B cell (primary cell): ENCODE measurements at regions not wholly inside any gene's neighbourhood (a gene's known extent, or its start where the extent isn't known, plus 50 kb on each side); places are given as distances from the start of the nearest gene placed in this dataset.

Experiments
- ATAC-seq: fragments of 200-7000 bp; cut with Tn5 transposase; one replicate; pipeline ENCODE4 v1.10.0; 2021; ENCODE audit warnings: low read depth, mild to moderate bottlenecking, moderate number of reproducible peaks, moderate library complexity
- CTCF ChIA-PET: fragments of 350-600 bp; sonication (Branson Sonifier 250); formaldehyde crosslinking; loops from one replicate; lab custom pipeline; 2021; ENCODE audit warnings: antibody characterized with exemption, inconsistent platforms; lab: Charles Lee
- POLR2A ChIA-PET: fragments of 350-600 bp; sonication (Branson Sonifier 250); formaldehyde crosslinking; loops from one replicate; lab custom pipeline; 2021; ENCODE audit warnings: antibody characterized with exemption; lab: Charles Lee
- DNase-seq: peaks from one replicate; pipeline ENCODE4 v3.0.0; 2013
- H2AFZ ChIP-seq: 2 replicates; pipeline ENCODE4 v1.6.1; 2012; ENCODE audit warnings: mild to moderate bottlenecking, low read depth, low read length; ENCODE audit not compliant: insufficient read depth, poor library complexity, severe bottlenecking
- H3K27ac ChIP-seq, 2 donors: 1 replicate in 1 of 2; 2 replicates in 1 of 2; pipeline ENCODE4 v1.5.1; 2012 to 2013; ENCODE audit warnings: low read length in 2 of 2, mild to moderate bottlenecking in 2 of 2, moderate library complexity in 1 of 2
- H3K27me3 ChIP-seq, 4 experiments: fragments of 200-600 bp in 1 of 4; sonication (generic) in 1 of 4; replicated peaks in 1 of 4; 1 replicate in 2 of 4; 2 replicates in 2 of 4; pipeline versions ENCODE4 v1.6.1 to v1.7.0; 2013 to 2016; ENCODE audit warnings: low read length in 3 of 4, mild to moderate bottlenecking in 2 of 4, mixed read lengths in 1 of 4, moderate library complexity in 1 of 4; ENCODE audit not compliant: insufficient read depth in 4 of 4, control insufficient read depth in 3 of 4; ENCODE audit errors: control extremely low read depth in 1 of 4
- H3K36me3 ChIP-seq, 2 experiments: replicated peaks in 1 of 2; 1 replicate in 1 of 2; 2 replicates in 1 of 2; pipeline versions ENCODE4 v1.6.1 to v1.7.1; 2013; ENCODE audit warnings: low read length in 1 of 2; ENCODE audit not compliant: insufficient read depth in 2 of 2, control insufficient read depth in 1 of 2; ENCODE audit errors: control extremely low read depth in 1 of 2, extremely low read depth in 1 of 2
- H3K4me1 ChIP-seq, 2 donors: fragments of 200-600 bp in 1 of 2; sonication (generic) in 1 of 2; 1 replicate in 1 of 2; 2 replicates in 1 of 2; pipeline versions ENCODE4 v1.5.1 to v1.6.1; 2013 to 2017; ENCODE audit warnings: low read length in 2 of 2; ENCODE audit not compliant: control insufficient read depth in 2 of 2, insufficient read depth in 2 of 2
- H3K4me2 ChIP-seq: replicated peaks from 2 replicates; pipeline ENCODE3; 2012; ENCODE audit warnings: mild to moderate bottlenecking, low read depth, low read length; ENCODE audit not compliant: poor library complexity, severe bottlenecking
- H3K4me3 ChIP-seq, 5 experiments: fragments of 200-600 bp in 1 of 5; sonication (generic) in 1 of 5; 1 replicate in 3 of 5; 2 replicates in 2 of 5; pipeline versions ENCODE4 v1.5.1 to v1.7.0; 2011 to 2016; ENCODE audit warnings: low read length in 4 of 5, mild to moderate bottlenecking in 4 of 5, low read depth in 2 of 5, control low read depth in 1 of 5, moderate library complexity in 1 of 5; ENCODE audit not compliant: insufficient read depth in 1 of 5; ENCODE audit errors: control extremely low read depth in 1 of 5, extremely low read depth in 1 of 5
- H3K79me2 ChIP-seq: fragments of 200-600 bp; sonication (generic); one replicate; pipeline ENCODE4 v1.6.0; 2016; ENCODE audit warnings: low read length; ENCODE audit not compliant: control insufficient read depth, insufficient read depth
- H3K9ac ChIP-seq: fragments of 200-600 bp; sonication (generic); 2 replicates; pipeline ENCODE4 v1.6.1; 2017; ENCODE audit warnings: mild to moderate bottlenecking, low read length, moderate library complexity
- H3K9me3 ChIP-seq, 3 donors: one replicate each; pipeline versions ENCODE4 v1.6.1 to v1.7.1; 2013; ENCODE audit warnings: low read length in 2 of 3; ENCODE audit not compliant: control insufficient read depth in 2 of 3, insufficient read depth in 1 of 3; ENCODE audit errors: control extremely low read depth in 1 of 3
- H4K20me1 ChIP-seq: 2 replicates; pipeline ENCODE4 v1.6.0; 2012; ENCODE audit warnings: mild to moderate bottlenecking, low read length; ENCODE audit not compliant: insufficient read depth, control insufficient read depth, poor library complexity, severe bottlenecking
- H3K27ac Mint-ChIP-seq: one replicate; pipeline ENCODE4 v1.8.0; 2021; ENCODE audit warnings: mixed read lengths
- H3K27me3 Mint-ChIP-seq: one replicate; pipeline ENCODE4 v1.8.0; 2021; ENCODE audit warnings: mixed read lengths
- H3K4me1 Mint-ChIP-seq: one replicate; pipeline ENCODE4 v1.8.0; 2021; ENCODE audit warnings: mixed read lengths
- H3K4me3 Mint-ChIP-seq: one replicate; pipeline ENCODE4 v1.8.0; 2021; ENCODE audit warnings: mixed read lengths
- H3K9me3 Mint-ChIP-seq: one replicate; pipeline ENCODE4 v1.8.0; 2022; ENCODE audit warnings: mixed read lengths; ENCODE audit not compliant: insufficient read depth
- EZH2 ChIP-seq: IDR thresholded peaks from 2 replicates; pipeline ENCODE4 v1.6.1; 2012; ENCODE audit warnings: borderline replicate concordance, low read depth, mild to moderate bottlenecking, moderate library complexity, low read length; ENCODE audit not compliant: insufficient read depth, poor library complexity, severe bottlenecking
- WGBS: methylation state at CpG from one replicate; pipeline ENCODE4 v1.1.5; 2013; ENCODE audit warnings: missing lambda C conversion rate; ENCODE audit not compliant: insufficient coverage; 5-methylcytosine and 5-hydroxymethylcytosine counted together
- intact Hi-C: fragments of 100-400 bp; cut with micrococcal nuclease; formaldehyde crosslinking; loops from one replicate; pipeline ENCODE4 v1.10.0; 2022
- TF ChIP-seq, protein P1 (sequence below): fragments of 200-600 bp; IDR thresholded peaks from one replicate; pipeline ENCODE4 v1.8.0; 2022; ENCODE audit warnings: antibody characterized with exemption, mild to moderate bottlenecking

DNA sequence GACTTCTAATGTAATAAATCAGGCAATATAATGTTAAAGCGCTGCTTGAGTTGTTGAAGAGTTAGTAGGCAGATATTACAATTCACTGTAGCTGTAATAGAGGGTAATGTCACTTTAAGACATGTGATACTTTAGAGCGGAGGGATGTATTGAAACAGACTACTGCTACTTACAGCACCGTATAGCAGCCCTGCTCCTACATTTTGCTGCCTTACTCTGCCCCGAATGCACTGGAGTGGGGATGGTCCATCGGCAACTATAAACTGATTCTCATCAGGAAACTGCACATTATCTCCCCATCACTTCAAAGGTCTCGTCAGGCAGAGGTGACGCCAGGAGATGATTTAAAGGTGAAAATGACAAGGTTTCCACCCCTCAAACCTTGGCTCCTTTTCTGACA lies 349.7 kb upstream of the SUCLG2 start:
- CTCF ChIA-PET, result no interaction called here
- 80% methylated on average over 1 of the region's 7 CpGs for WGBS
- no peak for ATAC-seq
- Histone ChIP-seq H2AFZ (no peak overlapping the region), H3K79me2 (no peaks in the 10 kb centered on the region), H3K4me3 (no peak overlapping the region), H3K36me3 (no peaks in the 10 kb centered on the region), H3K4me2 (no peak overlapping the region), H3K27ac (no peak overlapping the region), H3K4me1 (no peaks in the 10 kb centered on the region), H3K9ac (no peak overlapping the region), H3K9me3 (peaks cover 0 to 5% (median 1%) of the 10 kb centered on the region in 3 donors), H3K27me3 (peaks cover 0 to 22% (median 4%) of the 10 kb centered on the region in 4 experiments), H4K20me1 (no peaks in the 10 kb centered on the region)
- no peak overlapping the region for H3K27ac Mint-ChIP-seq
- DNase-seq, result no peak
- TF ChIP-seq, protein P1, sequence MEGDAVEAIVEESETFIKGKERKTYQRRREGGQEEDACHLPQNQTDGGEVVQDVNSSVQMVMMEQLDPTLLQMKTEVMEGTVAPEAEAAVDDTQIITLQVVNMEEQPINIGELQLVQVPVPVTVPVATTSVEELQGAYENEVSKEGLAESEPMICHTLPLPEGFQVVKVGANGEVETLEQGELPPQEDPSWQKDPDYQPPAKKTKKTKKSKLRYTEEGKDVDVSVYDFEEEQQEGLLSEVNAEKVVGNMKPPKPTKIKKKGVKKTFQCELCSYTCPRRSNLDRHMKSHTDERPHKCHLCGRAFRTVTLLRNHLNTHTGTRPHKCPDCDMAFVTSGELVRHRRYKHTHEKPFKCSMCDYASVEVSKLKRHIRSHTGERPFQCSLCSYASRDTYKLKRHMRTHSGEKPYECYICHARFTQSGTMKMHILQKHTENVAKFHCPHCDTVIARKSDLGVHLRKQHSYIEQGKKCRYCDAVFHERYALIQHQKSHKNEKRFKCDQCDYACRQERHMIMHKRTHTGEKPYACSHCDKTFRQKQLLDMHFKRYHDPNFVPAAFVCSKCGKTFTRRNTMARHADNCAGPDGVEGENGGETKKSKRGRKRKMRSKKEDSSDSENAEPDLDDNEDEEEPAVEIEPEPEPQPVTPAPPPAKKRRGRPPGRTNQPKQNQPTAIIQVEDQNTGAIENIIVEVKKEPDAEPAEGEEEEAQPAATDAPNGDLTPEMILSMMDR, result no peak
- TF ChIP-seq EZH2, result no peak
- no peaks in the 10 kb centered on the region for H3K9me3 Mint-ChIP-seq
- POLR2A ChIA-PET, result no interaction called here
- H3K4me1 Mint-ChIP-seq, result peaks cover 2% of the 10 kb centered on the region
- intact Hi-C loops, result no loop called here
- H3K27me3 Mint-ChIP-seq, result peaks cover 32% of the 10 kb centered on the region
- no peak overlapping the region for H3K4me3 Mint-ChIP-seq

DNA sequence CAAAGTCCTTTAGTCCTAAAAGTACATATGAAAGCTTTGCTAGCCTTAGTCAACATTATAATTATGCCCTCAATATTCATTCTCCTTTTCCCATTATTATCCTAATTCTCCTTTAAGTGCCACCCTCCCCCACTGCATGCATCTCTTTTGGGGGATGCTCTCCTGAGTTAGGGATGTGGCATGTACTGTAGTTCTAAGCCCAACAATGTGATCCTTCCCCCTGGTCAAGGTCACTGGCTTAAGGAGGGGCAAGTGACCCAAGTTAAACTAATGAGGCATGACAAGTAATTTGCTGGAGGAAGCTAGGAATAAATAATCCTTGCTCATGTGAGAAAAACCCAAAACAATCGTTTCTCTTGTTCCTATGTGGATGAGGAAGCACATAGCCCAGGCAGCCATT lies 343.9 kb upstream of the SUCLG2 start:
- DNase-seq, result no peak
- H3K36me3 ChIP-seq, result no peaks in the 10 kb centered on the region
- H3K27me3 ChIP-seq, result no peaks in the 10 kb centered on the region
- WGBS, result 90% methylated on average over 1 of the region's 1 CpG
- no peaks in the 10 kb centered on the region for H3K9me3 Mint-ChIP-seq
- H2AFZ ChIP-seq, result no peak overlapping the region
- no peaks in the 10 kb centered on the region for H3K79me2 ChIP-seq
- ATAC-seq, result no peak
- no peaks in the 10 kb centered on the region for H3K4me1 Mint-ChIP-seq
- peaks cover 9% of the 10 kb centered on the region for H3K27me3 Mint-ChIP-seq
- H3K27ac ChIP-seq, result no peak overlapping the region
- intact Hi-C loops, result no loop called here
- H3K9ac ChIP-seq, result no peak overlapping the region
- H3K4me2 ChIP-seq, result no peak overlapping the region
- H3K27ac Mint-ChIP-seq, result no peak overlapping the region
- no peak for TF ChIP-seq EZH2
- TF ChIP-seq, protein P1, result no peak
- CTCF ChIA-PET, result no interaction called here
- peaks cover 0 to 1% (median 0%) of the 10 kb centered on the region in 3 donors for H3K9me3 ChIP-seq
- POLR2A ChIA-PET, result no interaction called here
- no peak overlapping the region for H3K4me3 Mint-ChIP-seq
- no peak overlapping the region for H3K4me3 ChIP-seq
- H4K20me1 ChIP-seq, result no peaks in the 10 kb centered on the region
- H3K4me1 ChIP-seq, result no peaks in the 10 kb centered on the region
